Thymus (tissue), 11 donors: ENCODE measurements at regions not wholly inside any gene's neighbourhood (a gene's known extent, or its start where the extent isn't known, plus 50 kb on each side); places are given as distances from the start of the nearest gene placed in this dataset.

Experiments used
- DNase-seq, 9 donors: peaks; one replicate each; pipeline ENCODE4 v3.0.0-alpha.2; 2013; ENCODE audit warnings: low spot score in 9 of 9, low read depth in 6 of 9, missing footprints in 1 of 9
- H3K27ac ChIP-seq, 2 donors: one replicate each; pipeline ENCODE4 v1.5.1; 2013; ENCODE audit warnings: control low read depth in 1 of 2, low read depth in 1 of 2, low read length in 1 of 2, mild to moderate bottlenecking in 1 of 2, moderate library complexity in 1 of 2
- H3K27me3 ChIP-seq, 2 donors: one replicate each; pipeline ENCODE4 v1.5.1; 2013; ENCODE audit warnings: low read length in 1 of 2; ENCODE audit not compliant: control insufficient read depth in 2 of 2, insufficient read depth in 1 of 2
- H3K36me3 ChIP-seq, 2 donors: one replicate each; pipeline ENCODE4 v1.5.1; 2013; ENCODE audit warnings: low read length in 1 of 2, mild to moderate bottlenecking in 1 of 2, moderate library complexity in 1 of 2; ENCODE audit not compliant: control insufficient read depth in 2 of 2, insufficient read depth in 2 of 2
- H3K4me1 ChIP-seq, 2 donors: one replicate each; pipeline ENCODE4 v1.5.1; 2013; ENCODE audit warnings: low read length in 2 of 2; ENCODE audit not compliant: control insufficient read depth in 2 of 2, insufficient read depth in 2 of 2
- H3K4me3 ChIP-seq, 2 donors: one replicate each; pipeline ENCODE4 v1.5.1; 2013; ENCODE audit warnings: low read length in 2 of 2, control low read depth in 1 of 2, mild to moderate bottlenecking in 1 of 2
- H3K9me3 ChIP-seq, 2 donors: one replicate each; pipeline ENCODE4 v1.5.1; 2013; ENCODE audit warnings: low read length in 1 of 2, mild to moderate bottlenecking in 1 of 2; ENCODE audit not compliant: control insufficient read depth in 2 of 2, insufficient read depth in 1 of 2
- WGBS: extraction: QIAGEN DNeasy Blood & Tissue Kit; methylation state at CpG from one replicate; pipeline ENCODE4 v1.1.7; 2013; 5-methylcytosine and 5-hydroxymethylcytosine counted together
- donor health status: healthy.

DNA sequence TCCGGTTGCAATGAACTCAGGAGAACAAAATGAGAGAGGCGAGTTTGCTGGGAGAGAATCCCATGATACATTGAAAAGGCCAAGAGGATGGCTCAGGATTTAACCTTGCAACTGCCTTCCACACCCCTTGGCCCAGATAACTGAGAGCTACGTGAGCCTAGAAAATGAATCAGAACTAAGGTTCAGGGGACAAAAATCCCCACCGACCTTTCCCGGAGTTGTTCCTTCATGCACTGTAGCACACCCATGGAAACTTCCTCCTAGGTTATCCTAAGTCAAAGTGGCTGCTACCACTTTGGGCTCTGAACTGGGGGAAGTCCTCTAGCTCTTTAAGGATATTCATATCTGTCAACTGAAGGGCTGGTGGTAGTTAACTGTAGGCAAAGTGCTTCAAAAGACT, 58.3 kb upstream of the SLC4A7 start:
- Histone ChIP-seq H3K9me3 (no peaks in the 10 kb centered on the region), H3K4me3 (no peak overlapping the region), H3K27me3 (no peaks in the 10 kb centered on the region), H3K27ac (no peak overlapping the region), H3K4me1 (no peaks in the 10 kb centered on the region), H3K36me3 (no peaks in the 10 kb centered on the region)
- no peak for DNase-seq
- 95% methylated on average over 5 of the region's 5 CpGs for WGBS

DNA sequence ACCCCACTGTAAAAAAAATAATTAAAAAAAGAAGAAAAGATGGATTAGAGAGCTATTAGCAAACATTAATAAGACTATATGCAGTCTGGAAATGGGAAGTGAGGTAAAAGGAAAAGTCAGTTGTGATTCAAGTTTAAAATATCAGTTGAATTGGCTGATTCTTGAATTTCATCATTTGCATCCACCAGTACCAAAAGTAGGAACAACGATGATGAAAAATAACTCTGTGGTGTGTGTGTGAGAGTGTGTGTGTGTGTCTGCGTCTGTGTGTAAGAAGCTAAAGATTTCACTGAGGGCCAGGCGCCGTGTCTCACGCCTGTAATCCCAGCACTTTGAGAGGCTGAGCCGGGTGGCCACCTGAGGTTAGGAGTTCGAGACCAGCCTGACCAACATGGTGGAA, 56.0 kb upstream of the SLC4A7 start:
- H3K4me3 ChIP-seq = no peak overlapping the region
- no peaks in the 10 kb centered on the region for H3K9me3 ChIP-seq
- H3K36me3 ChIP-seq = no peaks in the 10 kb centered on the region
- no peaks in the 10 kb centered on the region for H3K4me1 ChIP-seq
- no peak overlapping the region for H3K27ac ChIP-seq
- WGBS = 96% methylated on average over 7 of the region's 7 CpGs
- no peaks in the 10 kb centered on the region for H3K27me3 ChIP-seq
- no peak for DNase-seq

DNA sequence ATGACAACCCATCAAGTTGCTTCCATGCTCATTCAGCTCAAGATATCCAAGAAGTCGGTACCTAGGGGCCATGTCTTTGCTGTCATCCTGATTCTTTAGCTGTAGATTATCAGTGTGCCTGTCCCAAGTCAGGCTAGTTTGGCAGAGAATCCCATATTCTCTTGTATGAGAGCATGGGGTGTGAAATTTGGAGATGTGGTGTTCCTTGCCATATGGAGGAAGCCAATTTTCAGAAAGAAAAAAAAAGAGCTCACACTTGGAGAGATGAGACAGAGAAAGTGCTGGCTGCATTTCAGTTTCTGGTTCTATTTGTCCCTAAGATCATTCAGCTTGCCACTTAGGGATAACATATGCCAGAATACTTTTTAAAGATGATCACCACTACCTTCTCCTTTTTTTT, 52.3 kb upstream of the SLC4A7 start:
- WGBS = 94% methylated on average over 1 of the region's 1 CpG
- no peak overlapping the region for H3K27ac ChIP-seq

GRCh38 chr3:27535809-27536392, 51.7 kb upstream of the SLC4A7 start:
- Histone ChIP-seq H3K27ac (no peak overlapping the region), H3K4me1 (peaks cover 0 to 13% of the 10 kb centered on the region in 2 donors), H3K9me3 (peaks cover 0 to 4% of the 10 kb centered on the region in 2 donors), H3K27me3 (no peaks in the 10 kb centered on the region), H3K4me3 (no peak overlapping the region), H3K36me3 (no peaks in the 10 kb centered on the region)
- DNase-seq = no peak
- WGBS = 71% methylated on average over 2 of the region's 2 CpGs

More for the DNA sequence above, 52.3 kb upstream of the SLC4A7 start:
- Histone ChIP-seq H3K4me1 (peaks cover 0 to 13% of the 10 kb centered on the region in 2 donors), H3K9me3 (peaks cover 0 to 4% of the 10 kb centered on the region in 2 donors), H3K27me3 (no peaks in the 10 kb centered on the region), H3K4me3 (no peak overlapping the region), H3K36me3 (no peaks in the 10 kb centered on the region)
- no peak for DNase-seq

GRCh38 chr3:27533718-27534573, 49.8 kb upstream of the SLC4A7 start:
- peak in 5 of 9 donors; percentile 4 to 55 (median 18) for DNase-seq
- no peaks in the 10 kb centered on the region for H3K27me3 ChIP-seq
- WGBS = 81% methylated on average over 10 of the region's 10 CpGs
- peak overlapping the region; percentile 32 to 60 for H3K27ac ChIP-seq
- H3K4me3 ChIP-seq = no peak overlapping the region
- peaks cover 0 to 4% of the 10 kb centered on the region in 2 donors for H3K9me3 ChIP-seq
- no peaks in the 10 kb centered on the region for H3K36me3 ChIP-seq
- peaks cover 0 to 13% of the 10 kb centered on the region in 2 donors for H3K4me1 ChIP-seq
